ENCODE measurements at regions not wholly inside any gene's neighbourhood (a gene's known extent, or its start where the extent isn't known, plus 50 kb on each side); places are given as distances from the start of the nearest gene placed in this dataset.

DNA sequence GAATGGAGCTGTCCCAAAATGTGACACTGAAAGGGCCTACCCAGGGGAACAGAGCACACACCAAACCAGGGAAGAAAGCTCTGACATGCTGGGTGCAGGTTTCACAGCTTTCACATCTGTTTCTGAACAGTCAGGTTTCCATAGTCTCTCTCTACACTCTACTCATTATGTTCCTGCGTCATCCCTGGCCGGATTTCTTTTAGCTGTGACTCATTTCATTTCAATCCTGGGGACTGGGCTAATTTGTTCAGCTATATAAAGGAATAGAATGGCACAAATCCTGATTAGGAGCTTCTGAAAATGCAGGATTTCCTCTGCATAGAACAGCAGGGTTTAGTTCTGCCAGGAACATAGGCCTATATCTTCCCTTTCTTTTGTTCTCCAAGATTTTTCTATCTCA, 649.8 kb downstream of the RPS29 start:
- H3K79me1 ChIP-seq (ENCODE audit: insufficient read depth, low read depth, low read length, poor library complexity, severe bottlenecking), result no peaks in the 10 kb centered on the region
- H3K23me2 ChIP-seq (ENCODE audit: insufficient read length, low read depth, low read length, poor library complexity, severe bottlenecking), result no peaks in the 10 kb centered on the region
- TF ChIP-seq, protein P1, sequence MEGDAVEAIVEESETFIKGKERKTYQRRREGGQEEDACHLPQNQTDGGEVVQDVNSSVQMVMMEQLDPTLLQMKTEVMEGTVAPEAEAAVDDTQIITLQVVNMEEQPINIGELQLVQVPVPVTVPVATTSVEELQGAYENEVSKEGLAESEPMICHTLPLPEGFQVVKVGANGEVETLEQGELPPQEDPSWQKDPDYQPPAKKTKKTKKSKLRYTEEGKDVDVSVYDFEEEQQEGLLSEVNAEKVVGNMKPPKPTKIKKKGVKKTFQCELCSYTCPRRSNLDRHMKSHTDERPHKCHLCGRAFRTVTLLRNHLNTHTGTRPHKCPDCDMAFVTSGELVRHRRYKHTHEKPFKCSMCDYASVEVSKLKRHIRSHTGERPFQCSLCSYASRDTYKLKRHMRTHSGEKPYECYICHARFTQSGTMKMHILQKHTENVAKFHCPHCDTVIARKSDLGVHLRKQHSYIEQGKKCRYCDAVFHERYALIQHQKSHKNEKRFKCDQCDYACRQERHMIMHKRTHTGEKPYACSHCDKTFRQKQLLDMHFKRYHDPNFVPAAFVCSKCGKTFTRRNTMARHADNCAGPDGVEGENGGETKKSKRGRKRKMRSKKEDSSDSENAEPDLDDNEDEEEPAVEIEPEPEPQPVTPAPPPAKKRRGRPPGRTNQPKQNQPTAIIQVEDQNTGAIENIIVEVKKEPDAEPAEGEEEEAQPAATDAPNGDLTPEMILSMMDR (conservative IDR thresholded peaks at IDR 0.05), result no peak
- no peak overlapping the region for H3K14ac ChIP-seq (ENCODE audit: insufficient read depth, low read length)
- no peaks in the 10 kb centered on the region for H3K4me1 Mint-ChIP-seq
- no peak overlapping the region for H2AFZ ChIP-seq (ENCODE audit: low read length)
- DNase-seq, result no peak
- no peak overlapping the region for H2AK5ac ChIP-seq (ENCODE audit: insufficient read length, low read length)
- H2BK15ac ChIP-seq (ENCODE audit: low read depth, low read length), result no peak overlapping the region
- no peaks in the 10 kb centered on the region for H3K27me3 Mint-ChIP-seq (ENCODE audit: low read depth)
- no peak overlapping the region for H2BK5ac ChIP-seq (ENCODE audit: insufficient read length, low read length)
- no peak overlapping the region for H2BK20ac ChIP-seq (ENCODE audit: low read depth, low read length, poor library complexity, severe bottlenecking)
- H3K4me3 Mint-ChIP-seq, result no peak overlapping the region
- no peak overlapping the region for H3K56ac ChIP-seq (ENCODE audit: insufficient read length, low read depth, low read length)
- H3K9me3 ChIP-seq (ENCODE audit: control insufficient read depth, low read depth, low read length), result no peaks in the 10 kb centered on the region
- no peak overlapping the region for H2BK12ac ChIP-seq (ENCODE audit: insufficient read length, low read depth, low read length)
- no peak overlapping the region for H4K8ac ChIP-seq (replicated peaks; ENCODE audit: insufficient read length, low read depth, low read length)
- H3K4me1 ChIP-seq (ENCODE audit: insufficient read depth, low read length), result no peaks in the 10 kb centered on the region
- no peak overlapping the region for H3T11ph ChIP-seq (ENCODE audit: low read length)
- H3K4me2 ChIP-seq (ENCODE audit: insufficient read depth, insufficient read length, low read length), result no peak overlapping the region
- no peak overlapping the region for H3K18ac ChIP-seq (ENCODE audit: insufficient read length, low read depth, low read length)
- H4K91ac ChIP-seq (ENCODE audit: insufficient read length, low read depth, low read length), result no peak overlapping the region
- H3K27me3 ChIP-seq (ENCODE audit: insufficient read depth, low read length), result no peaks in the 10 kb centered on the region
- H2BK120ac ChIP-seq (ENCODE audit: low read depth, low read length, poor library complexity, severe bottlenecking), result no peak overlapping the region
- no peak overlapping the region for H3K9ac ChIP-seq (ENCODE audit: extremely low read depth, insufficient read length, low read length)
- H3K27ac Mint-ChIP-seq, result no peak overlapping the region
- no peaks in the 10 kb centered on the region for H3K79me2 ChIP-seq (ENCODE audit: insufficient read depth, low read length)
- no peak overlapping the region for H3K23ac ChIP-seq (ENCODE audit: insufficient read length, low read depth, low read length)
- H3K4ac ChIP-seq (ENCODE audit: low read depth, low read length), result no peak overlapping the region
- H3K9me3 Mint-ChIP-seq, result peaks cover 2% of the 10 kb centered on the region in 2 experiments; a peak in 3 of 5 replicates
- H4K5ac ChIP-seq (ENCODE audit: insufficient read length, low read depth, low read length), result no peak overlapping the region
- no peaks in the 10 kb centered on the region for H3K36me3 Mint-ChIP-seq (ENCODE audit: insufficient read depth in 1 of 3, low read depth in 3 of 3)
- WGBS (ENCODE audit: extremely low coverage, insufficient read length, low lambda C conversion rate), result no CpG with 5 or more reads among the region's 2 CpGs
- no peaks in the 10 kb centered on the region for H4K20me1 ChIP-seq (ENCODE audit: control insufficient read depth, insufficient read depth, insufficient read length)
- no peak overlapping the region for H3K27ac ChIP-seq (ENCODE audit: insufficient read length, low read depth, low read length)

All from H9 (cell line).